GM19035 (cell line): ENCODE measurements at regions not wholly inside any gene's neighbourhood (a gene's known extent, or its start where the extent isn't known, plus 50 kb on each side); places are given as distances from the start of the nearest gene placed in this dataset.

Source experiments
- ATAC-seq: cut with Tn5 transposase; IDR thresholded peaks from one replicate; pipeline ENCODE4 v1.9.1; 2021; ENCODE audit not compliant: unreplicated experiment

DNA sequence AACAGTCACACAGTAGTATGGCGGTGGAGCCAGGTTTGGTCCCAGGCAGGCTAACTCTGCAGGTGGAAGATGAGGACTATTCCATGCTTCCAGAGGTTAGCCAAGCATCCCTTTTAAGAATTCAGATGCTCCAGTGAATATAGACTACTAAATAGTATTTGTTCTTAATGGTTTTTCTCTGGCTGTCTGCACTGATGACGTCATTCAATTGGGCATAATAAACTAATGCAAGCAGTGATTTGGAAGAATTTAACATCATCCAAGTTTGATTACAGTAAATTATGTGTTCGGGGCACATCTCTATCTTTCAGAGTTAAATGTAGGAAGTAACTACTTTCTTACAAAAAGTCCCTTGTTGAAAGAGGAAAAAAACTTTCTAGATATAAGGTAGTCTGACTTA, 78.8 kb upstream of the RND3 start:
- no peak for ATAC-seq

DNA sequence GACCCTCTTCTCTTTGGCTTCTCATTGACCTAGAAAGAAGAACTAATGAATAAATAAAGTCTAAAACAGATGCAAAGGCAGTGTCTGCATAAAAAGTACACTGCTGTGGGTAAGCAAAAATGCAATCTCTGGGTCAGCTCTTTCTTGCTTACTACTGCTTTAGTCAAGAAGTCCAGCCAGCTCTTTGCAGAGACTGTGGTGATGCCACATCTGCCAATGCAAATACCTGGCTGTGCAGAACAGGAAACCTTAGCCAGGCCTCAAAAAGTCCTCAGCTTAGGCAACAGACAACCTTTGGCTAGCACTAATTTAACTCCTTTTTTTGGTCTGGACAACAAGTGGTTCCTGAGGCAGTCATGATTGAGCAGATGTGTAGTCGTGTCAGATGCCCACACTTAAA, 73.6 kb upstream of the RND3 start:
- ATAC-seq: no peak

DNA sequence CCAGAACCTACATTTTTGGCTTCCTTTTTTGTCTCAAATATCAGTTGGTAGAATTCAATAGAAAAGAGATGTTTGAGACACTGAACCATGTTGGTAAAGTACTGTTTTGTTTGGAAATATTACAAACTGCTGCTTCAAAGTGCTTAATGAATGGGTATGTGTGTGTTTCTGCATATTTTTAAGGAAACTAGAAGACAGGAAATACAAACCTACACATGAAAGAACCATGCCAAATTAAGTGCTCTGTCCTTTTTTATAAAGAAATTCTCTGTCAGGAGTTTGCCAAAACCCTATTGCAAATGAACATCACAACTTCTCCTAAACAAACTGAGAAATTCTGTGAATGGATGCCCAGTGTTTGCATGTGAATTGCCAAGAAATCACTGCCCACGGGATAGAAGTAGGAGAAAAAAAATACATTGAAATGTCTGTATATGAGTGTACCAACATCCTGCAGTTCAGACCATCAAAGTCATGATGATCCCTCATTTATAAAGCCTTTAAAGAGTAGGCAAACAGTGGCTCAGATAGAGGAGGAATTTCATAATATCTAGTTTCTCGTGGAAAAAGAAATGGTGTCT, 69.6 kb upstream of the RND3 start:
- no peak for ATAC-seq

DNA sequence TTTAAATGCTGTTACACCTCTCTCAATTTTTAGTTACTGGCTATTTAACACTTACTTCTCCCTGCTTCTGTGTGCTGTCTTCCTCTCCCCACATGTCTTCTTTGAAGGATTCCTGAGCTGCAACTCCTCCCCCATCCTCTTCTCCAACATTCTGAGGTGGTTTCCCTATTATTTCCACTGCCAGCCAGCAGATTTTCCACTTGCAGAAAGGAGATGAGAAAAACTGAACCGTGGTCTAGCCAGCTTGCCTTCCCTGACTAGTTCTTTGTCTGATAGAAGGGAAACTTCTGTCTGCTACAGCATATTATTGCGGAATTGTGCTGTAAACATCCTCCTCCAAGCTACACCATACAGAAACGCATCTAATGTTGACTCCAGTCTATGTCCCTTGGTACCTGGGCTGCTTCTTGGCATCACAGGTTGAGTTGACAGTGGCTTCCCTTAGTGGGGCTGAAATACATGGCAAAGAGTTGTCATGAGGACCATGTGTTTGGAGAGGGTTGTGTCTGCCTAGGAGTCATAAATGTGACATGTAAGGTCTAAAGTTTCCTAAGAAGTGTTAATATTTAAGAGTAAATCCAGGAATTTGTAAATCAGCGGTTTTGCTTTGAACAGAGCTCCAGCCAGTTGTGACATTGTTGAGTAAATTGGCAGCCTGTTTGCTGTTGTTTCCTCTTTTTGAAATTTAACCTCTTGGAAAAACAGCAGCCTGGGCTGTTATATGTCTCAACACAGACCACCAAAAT, 68.3 kb upstream of the RND3 start:
- no peak for ATAC-seq

DNA sequence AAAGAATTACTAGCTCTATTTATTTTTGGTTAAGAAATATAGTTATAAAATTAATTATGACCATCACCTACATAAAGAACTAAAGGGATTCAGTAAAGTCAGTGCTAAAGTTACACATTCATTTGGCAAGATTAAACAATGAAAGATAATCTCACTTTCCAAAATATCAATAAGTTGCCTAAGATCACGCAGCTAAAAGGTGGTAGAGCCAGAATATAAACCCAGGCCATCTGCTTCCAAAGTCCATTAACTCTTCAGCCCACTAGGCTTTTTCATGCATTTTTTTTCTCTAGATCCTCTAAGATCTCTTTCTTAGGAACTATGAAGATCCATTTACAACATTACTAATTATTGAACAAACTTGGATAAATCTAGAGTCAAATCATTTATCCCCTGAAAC, 66.6 kb upstream of the RND3 start:
- no peak for ATAC-seq

DNA sequence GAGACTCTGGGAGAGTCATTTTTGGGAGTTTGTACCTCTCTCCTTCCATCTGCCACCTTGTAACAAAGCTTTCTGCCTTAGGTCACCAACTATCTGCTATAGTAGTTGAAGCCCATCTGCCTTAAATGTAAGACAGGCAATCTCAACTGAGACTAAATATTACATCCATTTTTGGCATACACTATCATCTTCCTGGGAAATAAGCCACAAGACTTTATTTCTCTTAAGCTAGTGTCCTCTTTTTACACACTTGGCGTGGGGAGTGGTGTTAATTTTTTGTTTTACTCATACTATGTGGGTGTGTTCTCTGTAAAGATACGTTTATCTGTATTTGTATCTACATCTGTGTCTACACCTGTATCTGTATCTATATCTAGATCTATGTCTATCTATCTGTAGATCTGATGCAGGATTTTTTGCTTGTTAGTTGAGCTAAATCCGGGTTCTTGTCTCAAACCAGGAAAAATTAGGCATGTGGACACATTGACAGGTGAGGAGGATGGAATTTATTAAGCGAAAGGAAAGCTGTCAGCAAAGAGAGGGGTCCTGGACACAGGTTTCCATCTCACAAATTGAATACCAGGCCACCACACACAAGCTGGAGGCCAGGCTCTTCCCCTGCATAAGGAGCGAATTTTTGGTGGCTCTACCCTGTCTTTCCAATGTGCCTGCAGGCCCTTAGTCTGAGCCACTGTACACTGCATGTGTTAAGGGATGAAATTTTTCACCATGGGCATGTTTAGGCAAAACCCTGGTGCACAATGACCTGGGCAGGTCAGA, 64.8 kb upstream of the RND3 start:
- ATAC-seq: no peak

DNA sequence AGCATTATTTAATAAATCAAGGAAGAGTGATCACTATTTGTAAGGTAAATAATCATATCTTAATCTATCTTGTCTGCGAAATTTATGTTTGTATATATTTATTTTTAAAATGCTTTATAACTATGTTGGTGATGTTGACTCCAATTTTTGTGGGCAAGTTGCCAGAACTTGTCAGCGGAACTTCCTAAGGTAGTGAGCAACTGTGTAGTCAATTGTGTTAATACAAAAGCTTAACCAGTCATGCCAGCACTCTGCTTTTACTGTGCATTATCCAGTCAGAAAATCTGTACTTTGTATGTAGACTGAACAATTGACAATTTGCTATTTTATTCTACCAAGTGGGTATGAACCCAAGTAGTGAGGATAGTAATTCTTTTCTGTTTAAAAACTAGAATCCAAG, 61.9 kb upstream of the RND3 start:
- no peak for ATAC-seq

DNA sequence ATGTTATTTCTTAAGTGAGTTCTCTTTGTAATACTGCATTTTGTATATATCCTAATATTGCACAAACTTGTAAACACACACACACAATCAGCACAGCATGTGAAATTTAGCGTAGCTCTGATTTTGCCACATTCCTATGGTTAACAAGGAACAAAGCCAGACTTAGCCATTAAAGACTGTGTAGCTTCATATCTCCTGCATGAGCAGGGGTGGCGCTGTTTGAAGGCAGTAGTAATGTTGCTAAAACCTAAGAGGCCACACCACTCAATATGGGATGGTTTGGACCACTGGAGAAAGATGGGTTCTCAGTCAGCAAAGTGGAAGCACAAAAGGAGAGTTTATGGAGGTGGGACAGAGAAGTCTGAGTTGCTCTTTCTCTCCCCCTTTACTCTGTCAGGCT, 61.1 kb upstream of the RND3 start:
- ATAC-seq: no peak

DNA sequence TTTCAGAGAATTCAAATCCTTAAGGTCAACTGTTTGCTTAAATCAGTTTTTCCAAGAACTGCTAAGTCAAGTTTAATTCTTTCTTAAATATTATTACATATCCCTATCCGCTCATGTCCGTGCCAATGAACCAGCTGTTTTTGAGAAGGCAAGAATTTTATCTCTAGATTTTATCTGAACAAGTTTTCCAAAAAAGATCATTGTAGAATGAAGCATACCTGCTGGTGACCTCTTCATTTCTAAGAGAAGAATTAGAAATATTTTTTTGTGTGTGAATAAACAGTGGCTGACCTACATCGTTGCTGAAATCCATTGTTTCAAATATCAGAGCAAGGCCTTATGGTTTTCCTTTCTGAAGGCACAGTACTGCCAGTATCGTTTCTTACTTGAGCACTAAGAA, 58.4 kb upstream of the RND3 start:
- ATAC-seq: no peak

DNA sequence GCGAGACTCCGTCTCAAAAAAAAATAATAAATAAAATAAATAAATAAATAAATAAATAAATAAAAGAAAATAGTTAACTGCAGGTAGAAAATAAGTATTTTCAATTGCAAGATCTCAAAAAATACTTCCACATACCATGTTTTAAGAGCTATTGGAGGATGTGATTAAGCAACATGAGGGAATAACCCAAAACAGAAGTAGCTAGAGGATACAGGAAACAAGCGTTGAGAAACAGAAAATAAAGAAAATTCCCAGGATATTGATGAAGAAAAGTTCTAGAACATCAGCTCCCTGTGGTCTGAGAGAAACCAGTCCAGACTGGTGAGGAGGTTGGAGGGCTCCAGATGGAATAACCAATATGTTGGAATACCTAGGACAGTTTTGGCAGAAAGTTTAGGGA, 57.3 kb upstream of the RND3 start:
- ATAC-seq: no peak

DNA sequence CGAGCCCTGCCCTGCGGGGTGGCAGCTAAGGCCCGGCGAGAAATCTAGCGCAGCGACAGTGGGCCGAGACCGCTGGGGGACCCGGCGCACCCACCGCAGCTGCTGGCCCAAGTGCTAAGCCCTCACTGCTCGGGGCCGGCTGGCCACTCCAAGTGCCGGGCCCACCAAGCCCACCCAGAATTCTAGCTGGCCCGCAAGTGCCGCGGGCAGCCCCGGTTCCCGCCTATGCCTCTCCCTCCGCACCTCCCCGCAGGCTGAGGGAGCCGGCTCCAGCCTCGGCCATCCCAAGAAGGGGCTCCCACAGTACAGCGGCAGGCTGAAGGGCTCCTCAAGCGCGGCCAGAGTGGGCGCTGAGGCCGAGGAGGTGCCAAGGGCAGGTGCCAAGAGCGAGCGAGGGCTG, 55.2 kb upstream of the RND3 start:
- ATAC-seq: no peak

DNA sequence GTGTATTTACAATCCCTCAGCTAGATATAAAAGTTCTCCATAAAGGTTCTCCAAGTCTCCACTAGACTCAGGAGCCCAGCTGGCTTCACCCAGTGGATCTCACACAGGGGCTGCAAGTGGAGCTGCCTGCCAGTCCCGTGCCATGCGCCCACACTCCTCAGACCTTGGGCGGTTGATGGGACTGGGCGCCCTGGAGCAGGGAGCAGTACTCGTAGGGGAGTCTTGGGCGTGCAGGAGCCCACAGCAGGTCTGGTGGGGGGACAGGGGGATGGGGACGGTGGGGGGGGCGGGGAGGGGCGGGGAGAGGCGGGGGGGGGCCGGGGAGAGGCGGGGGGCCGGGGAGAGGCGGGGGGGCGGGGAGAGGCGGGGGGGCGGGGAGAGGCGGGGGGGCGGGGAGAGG, 54.7 kb upstream of the RND3 start:
- no peak for ATAC-seq

DNA sequence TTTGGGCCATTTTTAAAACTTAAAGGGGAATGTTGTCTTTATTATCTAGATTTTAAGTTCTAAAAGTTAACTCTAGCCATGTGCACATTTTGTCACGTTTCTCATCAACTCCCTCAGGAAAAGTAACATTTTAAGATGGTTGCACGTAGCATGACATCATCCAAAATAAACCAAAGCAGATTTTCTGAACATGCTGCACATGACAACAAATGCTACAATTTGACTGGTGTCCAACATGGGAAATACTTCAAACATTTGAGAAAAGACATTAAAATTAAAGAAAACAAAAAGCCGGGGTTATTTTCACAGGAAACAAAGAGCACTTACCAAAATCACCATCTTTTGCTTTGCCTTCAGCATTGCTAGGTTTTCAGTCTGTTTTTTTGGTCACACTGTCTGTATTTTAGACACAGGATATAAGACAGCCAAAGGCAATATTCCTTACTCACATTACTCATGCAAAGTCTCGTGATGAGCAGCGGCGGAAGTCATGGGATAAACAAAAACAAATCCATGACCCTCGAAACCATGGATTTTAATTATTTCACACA, 51.3 kb upstream of the RND3 start:
- ATAC-seq: no peak
